GM18867 (cell line): ENCODE measurements at regions not wholly inside any gene's neighbourhood (a gene's known extent, or its start where the extent isn't known, plus 50 kb on each side); places are given as distances from the start of the nearest gene placed in this dataset.
"Not testable (repeated sequence)": the region's sequence is repeated elsewhere in the genome, so short reads cannot be mapped to it uniquely, and the experiment has no call there.

Experiments
- ATAC-seq: cut with Tn5 transposase; IDR thresholded peaks from one replicate; pipeline ENCODE4 v1.9.1; 2021; ENCODE audit warnings: mild to moderate bottlenecking, moderate library complexity; ENCODE audit not compliant: unreplicated experiment

DNA sequence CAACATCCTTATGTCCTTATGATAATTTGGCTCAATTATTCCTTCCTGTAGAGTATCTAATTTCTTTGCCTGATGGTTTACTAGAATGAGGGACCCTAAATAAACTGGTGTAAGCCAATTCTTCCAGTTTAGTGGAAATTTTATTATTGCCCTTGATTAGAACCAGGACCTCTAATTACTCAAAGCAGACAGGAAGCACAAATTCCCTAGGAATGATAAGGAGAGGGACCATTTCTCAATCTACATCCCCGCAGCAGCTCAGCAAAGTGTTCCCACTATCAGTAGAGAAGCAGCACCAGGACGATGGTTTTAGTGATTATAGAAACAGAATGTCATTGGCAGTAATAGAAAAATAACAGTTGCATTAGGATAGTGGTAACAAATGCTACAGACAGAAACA, 97.1 kb downstream of the PLPPR4 start:
- no peak for ATAC-seq

DNA sequence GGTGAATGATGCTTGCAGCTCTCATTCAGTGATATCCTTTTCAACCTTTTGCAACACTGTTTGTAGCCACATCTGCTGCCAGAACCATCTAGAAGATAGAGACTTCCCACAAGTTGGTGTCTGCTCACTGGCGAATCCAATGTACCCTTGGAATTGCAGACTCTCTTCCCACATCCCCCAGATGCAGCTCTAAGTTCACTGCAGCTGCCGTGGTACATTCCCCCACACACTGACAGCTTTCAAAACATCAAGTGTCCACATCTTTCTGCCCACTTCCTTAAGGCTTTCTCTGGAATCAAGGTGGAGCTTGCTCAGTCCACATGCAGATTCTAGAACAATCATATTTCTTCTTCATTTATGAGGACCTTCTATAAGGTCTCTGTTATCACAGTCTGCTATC, 99.2 kb downstream of the PLPPR4 start:
- no peak for ATAC-seq

DNA sequence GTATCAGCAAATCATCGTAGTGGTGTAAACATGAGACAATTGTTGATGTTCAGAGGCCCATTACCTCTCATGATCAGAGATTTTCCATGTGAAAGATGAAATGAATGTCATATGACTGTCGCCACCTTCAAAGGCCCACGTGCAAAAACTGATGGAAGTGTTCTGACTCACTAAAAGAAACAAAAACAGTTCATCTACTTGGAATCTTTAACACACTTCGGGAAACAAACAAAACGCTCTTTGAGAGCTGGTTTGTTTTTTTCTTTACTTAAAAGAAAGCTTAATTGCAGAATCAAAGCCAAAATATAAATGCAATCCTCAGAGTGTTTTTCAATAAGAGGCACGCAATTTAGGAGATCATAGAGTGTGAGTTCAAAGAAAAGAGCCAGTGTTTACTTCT, 100.8 kb downstream of the PLPPR4 start:
- ATAC-seq, result no peak

DNA sequence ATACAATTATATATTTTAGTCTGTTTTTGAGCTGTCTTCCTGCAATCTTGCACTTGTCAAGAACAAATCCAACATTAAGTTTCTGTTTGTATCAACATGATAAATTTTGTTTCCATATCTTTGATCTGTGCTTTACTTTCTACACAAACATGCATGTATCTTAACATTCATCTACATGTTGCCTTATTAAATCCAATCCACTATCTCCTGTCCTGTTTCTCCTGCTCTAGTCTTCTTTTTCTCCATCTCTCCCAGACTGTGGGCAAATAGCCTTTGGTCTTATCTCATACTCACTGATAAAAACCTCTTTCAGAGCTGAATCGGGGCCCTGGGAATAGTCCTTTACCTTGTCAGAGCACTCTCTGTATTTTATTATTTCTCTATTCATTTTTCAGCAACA, 101.3 kb downstream of the PLPPR4 start:
- ATAC-seq, result no peak

DNA sequence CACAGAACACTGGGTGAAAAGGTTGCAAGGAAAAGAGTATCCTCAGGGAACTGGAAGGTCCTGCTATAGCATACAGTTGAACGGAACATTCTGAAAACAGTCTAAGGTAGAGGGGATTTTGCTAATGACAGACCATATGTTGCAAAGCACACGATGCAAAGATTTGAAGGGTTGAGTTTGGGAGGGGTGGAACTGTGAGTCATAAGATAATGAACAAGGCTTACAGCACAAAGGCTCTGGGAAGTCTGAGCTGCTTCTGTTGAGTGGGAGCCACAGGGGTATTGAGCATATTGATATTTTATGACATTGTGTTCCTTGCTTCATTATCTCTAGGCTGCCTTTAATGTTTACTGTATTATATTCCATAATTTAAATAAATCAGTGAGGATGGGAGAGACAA, 104.9 kb downstream of the PLPPR4 start:
- ATAC-seq, result no peak

DNA sequence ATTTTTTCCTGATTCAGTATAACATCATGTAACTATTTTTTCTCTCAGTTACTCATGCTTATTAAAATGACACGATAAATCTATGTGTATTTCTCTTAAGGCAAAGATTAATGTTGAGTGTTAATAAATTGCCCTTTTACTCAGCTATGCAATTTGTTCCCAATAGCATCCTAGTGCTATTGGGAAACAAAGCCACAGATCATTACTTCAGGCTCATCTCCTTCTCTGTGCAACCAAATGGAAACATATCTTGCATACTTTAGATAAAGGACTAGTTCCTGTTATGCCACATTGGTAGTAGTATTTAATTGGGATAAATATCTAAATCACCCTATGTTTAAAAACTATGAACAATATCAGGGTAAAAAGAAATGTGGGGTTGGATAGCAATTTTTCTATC, 106.2 kb downstream of the PLPPR4 start:
- no peak for ATAC-seq

DNA sequence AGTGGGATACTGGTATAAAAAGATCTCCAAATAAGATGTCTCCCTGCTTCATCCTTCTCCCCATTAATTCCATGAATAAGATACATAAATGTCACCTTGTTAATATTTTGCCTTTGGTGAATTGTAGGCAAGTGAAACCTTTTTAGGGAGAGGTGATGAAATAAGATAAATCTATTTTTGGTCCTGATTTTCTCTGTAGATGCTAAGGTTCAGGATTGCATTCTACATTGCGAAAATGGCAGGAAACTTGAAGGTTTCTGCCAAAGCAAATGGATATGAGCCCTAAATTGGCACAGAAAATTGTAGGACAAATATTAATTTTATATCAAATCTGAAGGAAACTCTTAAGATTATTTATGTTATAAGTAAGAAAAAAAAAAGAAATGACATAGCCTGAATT, 107.1 kb downstream of the PLPPR4 start:
- ATAC-seq, result no peak

DNA sequence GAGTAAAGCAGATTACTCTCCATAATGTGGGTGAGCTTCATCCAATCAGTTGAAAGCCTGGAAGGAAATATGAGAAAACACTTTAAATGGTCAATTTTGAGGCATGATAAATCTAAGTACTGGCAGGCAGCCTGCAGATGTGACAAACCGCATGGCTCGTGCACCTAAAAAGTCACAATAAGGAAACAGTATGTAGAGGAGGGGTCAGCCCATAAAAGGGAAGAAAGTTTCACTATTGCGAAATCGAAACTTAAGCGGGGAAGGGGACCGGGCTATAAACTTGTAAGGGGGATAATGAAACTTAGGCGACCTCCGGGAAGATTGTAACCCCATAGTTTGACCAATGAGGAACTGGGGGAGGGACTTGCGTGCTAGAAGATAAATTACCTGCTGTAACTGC, 109.8 kb downstream of the PLPPR4 start:
- ATAC-seq, result no peak

DNA sequence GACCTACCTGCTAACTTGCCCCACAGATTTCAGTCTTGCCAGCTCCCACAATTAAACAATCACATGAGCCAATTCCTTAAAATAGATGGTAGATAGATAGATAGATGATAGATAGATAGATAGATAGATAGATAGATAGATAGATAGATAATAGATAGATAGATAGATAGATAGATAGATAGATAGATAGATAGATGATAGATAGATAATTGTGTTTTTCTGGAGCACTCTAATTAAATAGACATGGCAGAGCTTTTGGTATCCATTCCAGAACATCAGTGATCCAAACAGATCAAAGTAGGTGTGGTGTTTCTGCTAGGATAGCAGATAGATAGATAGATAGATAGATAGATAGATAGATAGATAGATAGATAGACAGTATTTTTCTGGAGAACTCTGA, 110.4 kb downstream of the PLPPR4 start:
- not testable (repeated sequence) for ATAC-seq

DNA sequence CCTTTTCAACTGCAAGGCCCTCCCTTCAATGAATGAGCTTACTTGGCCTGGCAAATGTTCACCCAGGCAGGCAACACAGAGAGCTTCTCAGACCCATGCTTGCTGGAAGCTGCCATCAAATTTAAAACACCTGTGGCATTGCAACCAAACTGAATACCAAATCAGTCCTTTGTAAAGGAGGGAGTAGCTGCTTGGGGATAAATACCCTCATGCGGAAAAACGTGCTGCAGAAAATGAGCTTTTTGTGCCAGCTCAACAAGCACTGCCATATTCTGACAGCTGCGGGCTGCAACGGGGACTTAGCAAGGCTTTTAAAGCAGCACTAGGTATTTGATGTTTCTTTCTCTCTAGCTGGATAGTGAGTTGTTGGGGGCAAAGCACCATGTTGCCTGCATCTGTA, 119.7 kb downstream of the PLPPR4 start:
- ATAC-seq, result no peak

DNA sequence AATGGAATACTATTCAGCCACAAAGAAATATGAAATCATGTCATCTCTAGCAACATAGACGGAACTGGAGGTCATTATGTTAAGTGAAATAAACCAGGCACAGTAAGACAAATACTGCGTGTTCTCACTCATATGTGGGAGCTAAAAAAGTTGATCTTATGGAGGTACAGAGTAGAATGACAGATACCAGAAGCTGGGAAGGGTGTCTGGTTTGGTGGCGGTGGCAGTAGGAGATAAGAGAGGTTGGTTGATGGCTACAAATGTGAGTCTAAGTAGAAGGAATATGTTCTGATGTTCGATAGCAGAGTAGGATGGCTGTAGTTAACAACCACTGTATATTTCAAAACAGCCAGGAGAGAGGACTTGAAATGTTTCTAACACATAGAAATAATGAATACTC, 121.6 kb downstream of the PLPPR4 start:
- no peak for ATAC-seq

DNA sequence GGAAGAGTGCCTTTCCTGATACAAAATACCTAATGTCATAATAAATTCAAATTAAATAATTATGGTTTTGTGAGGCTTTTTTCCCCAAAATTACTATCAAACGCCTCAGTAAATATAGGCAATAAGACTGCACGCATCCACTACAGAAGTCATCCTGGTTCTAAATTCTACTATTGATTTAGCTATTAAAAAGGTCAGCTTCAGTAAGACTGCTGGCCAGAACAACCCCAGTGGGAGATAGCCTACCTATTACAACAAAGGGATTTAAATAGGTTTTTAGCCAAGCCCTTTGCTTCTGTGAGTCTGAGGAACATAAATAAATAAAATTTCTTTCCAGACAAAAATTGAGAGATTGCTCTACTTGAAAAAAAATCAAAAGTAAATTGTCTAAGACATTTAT, 132.1 kb downstream of the PLPPR4 start:
- ATAC-seq, result no peak

DNA sequence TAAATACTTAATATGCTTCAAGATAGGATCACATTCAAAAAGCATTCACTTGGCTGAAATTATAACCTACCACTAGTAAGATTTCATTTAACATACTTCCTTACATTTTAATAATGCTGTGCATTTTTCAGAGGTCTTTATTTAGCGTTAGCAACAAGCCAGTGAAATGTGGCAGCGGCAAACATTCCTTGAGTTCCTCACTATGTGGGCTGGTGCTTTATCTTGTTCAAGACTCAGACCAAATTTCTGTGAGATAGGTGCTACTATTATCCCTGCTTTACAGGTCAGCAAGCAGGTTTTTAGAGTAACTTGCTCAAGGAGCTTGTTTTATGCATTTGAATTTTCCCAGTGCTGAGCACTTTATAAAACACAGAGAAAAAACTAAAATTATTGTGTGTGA, 132.7 kb downstream of the PLPPR4 start:
- no peak for ATAC-seq

DNA sequence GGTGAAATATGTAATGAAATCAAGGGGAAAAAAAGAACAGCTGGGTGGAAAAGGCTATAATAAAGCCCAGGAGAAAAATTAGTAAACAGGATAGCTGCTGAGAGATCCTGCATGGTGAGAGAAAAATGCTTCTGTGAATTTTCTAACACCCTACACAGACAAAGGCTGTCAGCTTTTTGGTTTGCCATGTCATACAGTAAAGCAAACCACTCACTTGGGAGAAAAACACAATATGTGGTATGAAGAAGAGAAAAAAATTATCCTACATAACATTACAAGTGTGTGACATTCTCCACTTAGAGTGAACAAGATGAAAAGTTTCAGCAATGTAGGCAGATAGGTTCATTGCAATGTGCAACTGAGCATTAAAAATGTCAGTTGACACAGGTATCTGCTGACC, 133.6 kb downstream of the PLPPR4 start:
- ATAC-seq, result no peak

DNA sequence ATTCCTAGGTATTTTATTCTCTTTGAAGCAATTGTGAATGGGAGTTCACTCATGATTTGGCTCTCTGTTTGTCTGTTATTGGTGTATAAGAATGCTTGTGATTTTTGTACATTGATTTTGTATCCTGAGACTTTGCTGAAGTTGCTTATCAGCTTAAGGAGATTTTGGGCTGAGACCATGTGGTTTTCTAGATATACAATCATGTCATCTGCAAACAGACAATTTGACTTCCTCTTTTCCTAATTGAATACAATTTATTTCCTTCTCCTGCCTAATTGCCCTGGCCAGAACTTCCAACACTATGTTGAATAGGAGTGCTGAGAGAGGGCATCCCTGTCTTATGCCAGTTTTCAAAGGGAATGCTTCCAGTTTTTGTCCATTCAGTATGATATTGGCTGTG, 137.3 kb downstream of the PLPPR4 start:
- not testable (repeated sequence) for ATAC-seq

DNA sequence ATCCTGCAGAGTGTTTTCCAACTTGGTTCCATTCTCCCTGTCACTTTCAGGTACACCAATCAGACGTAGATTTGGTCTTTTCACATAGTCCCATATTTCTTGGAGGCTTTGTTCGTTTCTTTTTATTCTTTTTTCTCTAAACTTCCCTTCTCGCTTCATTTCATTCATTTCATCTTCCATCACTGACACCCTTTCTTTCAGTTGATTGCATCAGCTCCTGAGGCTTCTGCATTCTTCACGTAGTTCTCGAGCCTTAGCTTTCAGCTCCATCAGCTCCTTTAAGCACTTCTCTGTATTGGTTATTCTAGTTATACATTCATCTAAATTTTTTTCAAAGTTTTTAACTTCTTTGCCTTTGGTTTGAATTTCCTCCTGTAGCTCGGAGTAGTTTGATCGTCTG, 140.1 kb downstream of the PLPPR4 start:
- not testable (repeated sequence) for ATAC-seq

DNA sequence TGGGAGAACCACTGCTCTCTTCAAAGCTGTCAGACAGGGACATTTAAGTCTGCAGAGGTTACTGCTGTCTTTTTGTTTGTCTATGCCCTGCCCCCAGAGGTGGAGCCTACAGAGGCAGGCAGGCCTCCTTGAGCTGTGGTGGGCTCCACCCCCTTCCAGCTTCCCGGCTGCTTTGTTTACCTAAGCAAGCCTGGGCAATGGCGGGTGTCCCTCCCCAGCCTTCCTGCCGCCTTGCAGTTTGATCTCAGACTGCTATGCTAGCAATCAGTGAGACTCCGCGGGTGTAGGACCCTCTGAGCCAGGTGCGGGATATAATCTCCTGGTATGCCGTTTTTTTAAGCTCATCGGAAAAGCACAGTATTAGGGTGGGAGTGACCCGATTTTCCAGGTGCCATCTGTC, 141.0 kb downstream of the PLPPR4 start:
- ATAC-seq, result not testable (repeated sequence)

DNA sequence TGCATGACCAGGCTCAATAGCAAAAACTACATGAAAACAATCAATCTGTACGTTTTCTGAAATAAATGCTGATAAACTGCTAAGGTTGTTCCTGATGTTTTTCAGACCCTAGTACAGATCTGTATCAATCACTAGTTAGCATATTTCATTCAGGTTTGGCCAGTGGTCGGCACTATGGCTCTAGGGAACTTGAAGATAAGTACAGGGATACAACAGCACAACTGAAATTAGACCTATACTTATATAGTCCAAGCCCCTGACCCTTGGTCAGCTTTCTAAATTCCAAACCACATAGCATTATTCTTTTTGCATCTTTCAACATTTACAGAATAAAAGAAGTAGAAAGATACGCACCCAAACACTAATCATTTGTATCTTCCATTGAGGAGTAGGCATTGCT, 142.7 kb downstream of the PLPPR4 start:
- ATAC-seq, result no peak

DNA sequence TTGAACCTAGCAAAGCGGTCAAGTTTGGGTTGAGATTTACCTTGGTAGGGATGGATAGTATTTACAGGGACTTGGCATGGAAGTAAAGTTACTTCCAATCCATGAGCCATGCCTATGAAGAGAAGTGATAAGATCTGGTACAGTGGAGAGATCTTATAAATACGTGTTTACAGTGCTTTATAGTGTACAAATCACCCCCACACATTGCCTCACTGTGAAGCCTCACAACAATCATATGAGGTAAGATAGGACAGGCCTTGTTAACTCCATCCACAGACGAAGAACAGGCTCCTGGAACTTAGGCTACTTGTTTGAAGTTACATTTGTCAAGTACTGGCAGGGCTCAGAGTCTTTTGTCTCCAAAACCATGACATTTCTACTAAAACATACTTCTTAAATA, 159.8 kb downstream of the PLPPR4 start:
- ATAC-seq, result no peak

DNA sequence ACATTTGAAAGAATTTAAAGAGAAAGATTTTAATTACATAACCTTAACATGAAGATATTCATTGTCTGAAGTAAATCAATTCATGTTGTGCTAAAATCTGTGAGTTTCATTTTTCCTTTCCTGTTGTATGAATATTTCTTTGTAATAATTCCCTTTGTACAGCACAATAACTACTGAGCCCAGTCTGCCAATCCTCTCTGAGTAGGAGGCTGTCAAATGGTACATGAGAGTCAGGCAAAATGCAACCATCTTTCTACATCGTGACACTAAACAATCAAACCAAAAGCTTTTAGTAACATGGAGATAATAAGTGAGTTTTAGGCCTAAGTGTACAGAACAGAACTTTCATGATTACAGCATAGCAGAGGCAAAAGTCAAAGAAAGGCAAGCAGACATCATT, 165.5 kb downstream of the PLPPR4 start:
- no peak for ATAC-seq

DNA sequence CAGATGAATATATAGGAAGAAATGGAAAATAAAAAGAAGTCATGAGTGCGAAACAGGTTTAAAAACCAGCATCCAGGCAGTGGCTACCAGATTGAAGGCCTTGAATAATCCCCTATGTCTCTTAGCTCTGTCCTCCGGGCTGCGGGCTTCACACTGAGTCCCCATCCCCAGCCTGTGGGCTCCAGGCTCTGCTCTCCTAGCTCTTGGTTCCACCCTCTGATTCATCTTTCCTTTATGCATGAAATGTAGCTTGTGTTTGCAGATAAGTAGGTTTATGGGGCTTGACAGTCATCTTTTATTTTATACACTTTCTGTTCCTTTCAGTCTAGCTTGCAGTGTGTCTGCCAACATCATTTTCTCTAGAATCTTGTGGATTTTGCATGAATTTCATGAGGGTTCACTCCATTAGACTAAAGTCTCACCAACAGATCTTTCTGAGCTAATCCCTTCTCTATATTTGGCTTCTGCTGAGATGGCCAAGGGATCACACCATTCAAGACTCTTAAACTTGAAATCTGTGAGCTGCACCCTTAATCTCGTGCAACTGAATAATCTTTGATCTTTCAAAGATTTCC, 174.5 kb downstream of the PLPPR4 start:
- no peak for ATAC-seq

DNA sequence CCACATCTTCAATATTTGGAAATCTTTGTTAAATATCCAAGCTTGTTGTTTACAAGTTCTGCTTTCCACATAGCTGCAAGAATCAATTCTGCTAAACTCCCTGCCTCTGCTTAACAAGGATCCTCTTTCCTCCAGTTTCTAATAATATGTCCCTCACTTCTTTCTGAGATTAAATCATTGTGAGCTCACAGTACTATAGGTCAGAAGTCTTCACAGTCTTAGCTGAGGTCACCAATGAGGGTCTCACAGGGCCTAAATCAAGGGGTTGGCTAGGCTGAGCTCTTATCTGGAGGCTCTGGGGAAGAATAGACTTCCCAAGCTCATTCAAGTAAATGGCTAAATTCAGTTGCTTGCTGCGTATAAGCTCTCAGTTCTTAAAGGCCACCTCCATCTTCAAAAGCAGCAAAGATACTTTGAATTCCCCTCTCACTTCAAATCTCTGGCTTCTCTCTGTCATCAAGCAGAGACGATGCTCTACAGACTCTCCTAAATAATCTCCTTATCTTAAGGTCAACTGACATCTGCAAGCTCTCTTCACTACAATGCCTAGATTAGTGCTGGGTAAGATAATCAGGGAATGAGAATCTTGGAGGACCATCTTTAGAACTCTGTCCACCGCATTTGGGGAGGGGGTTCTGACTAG, 175.3 kb downstream of the PLPPR4 start:
- no peak for ATAC-seq
